COLO668 (cell line): ENCODE measurements at regions not wholly inside any gene's neighbourhood (a gene's known extent, or its start where the extent isn't known, plus 50 kb on each side); places are given as distances from the start of the nearest gene placed in this dataset.

Experiments
- DNase-seq: peaks from one replicate; lab custom pipeline; 2025; ENCODE audit not compliant: unreplicated experiment; lab: John Stamatoyannopoulos, UW

DNA sequence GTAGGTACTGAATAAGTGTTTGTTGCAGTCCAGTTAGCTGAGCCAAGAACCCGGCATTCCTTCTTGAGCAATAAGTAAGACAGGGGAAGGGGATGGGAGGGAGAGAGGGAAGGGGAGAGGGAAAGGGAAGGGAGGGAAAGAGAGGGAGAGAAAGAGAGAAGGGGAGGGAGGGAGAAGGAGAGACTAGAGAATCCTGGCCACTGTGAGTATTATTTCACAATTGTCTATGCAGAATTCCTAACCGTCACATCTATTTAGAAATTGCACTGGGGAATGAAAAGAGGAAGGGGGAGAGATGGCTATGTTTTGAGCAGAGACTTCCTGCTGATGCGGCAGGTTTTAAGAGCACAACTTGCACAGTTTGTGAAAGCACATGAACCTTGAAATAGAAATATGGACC, 251.4 kb upstream of the ZMIZ1 start:
- DNase-seq = no peak

DNA sequence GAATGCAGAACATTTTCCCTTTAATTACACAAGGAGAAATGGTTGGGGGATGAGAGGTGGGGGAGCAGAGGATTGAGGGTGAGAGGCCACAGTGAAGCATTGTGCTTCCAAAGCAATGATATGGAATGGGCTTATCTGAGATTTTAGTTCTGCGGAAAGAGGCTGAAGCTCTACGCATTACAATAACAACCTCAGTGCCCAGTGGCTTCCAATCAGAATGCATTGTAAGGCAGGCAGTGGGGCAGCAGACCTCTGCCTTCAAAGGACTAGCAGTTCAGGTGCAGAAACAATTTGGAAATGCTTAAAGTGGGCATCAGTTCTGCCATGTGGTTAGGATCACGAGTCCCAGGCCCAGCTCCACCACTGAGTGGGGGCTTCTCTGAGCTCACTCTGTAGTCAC, 251.0 kb upstream of the ZMIZ1 start:
- no peak for DNase-seq

DNA sequence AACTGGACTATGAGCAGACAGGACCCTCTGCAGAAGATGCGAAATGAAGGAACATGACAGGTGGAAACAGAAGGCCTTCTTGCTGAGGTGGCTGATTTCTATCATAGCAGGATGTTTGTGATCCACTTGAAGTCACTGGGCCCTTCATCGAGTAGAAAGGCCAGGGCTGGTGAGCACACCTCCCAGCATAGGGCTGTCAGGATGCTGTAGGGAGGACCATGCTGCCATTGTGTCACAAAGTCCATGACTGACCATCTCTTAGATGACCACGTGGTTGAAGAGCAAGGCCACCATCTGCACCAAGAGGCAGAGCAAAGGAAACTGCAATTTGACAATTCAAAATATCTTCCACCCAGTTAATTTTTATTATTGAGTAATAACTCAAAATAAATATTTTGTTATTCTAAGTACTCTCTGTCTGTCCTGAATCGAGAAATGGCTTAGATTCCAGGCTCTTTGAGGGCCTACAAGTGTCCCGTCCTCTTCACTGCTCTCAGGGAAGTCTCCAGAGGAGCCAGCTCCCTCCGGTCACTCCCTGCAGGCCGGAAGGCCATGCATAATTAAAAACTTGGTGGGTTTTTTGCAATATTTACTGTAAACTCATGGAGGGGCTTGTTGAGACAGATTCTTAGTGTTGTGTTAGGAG, 249.3 kb upstream of the ZMIZ1 start:
- DNase-seq = no peak

DNA sequence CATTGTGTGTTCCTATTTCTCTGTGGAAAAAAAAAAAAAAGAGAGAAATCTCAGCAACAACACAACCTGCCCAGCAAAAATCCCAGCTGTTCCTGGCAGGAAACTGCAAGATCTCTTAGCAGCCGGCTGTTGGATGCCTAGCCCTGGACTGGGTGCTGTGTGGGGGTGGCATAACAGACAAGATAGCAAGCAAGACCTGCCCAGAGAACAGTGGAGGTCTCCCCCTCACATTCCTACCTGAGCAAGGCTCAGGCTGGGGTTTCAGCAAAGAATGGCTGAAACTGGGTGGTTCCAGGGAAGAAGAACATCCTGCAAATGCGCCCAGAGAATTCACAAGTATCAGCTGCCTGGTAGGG, 248.8 kb upstream of the ZMIZ1 start:
- DNase-seq = no peak

DNA sequence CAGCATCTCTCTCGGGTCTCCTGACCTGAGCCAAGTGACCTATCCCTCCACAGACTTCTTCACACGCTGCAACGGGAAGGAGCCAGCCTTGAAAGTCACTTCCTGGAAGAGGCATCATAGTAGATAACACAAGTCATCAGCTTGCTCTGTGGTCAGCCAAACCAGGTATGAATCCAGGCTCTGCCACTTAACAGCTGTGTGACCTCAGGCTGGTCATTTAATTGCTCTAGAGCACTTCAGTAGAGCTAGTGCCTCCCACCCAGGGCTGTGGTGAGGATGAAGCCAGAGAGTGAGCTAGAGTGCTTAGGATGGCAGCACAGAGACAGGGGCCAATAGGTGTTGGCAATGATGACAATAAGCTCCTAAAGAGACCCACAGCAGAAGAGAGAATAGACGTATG, 247.7 kb upstream of the ZMIZ1 start:
- DNase-seq = no peak

DNA sequence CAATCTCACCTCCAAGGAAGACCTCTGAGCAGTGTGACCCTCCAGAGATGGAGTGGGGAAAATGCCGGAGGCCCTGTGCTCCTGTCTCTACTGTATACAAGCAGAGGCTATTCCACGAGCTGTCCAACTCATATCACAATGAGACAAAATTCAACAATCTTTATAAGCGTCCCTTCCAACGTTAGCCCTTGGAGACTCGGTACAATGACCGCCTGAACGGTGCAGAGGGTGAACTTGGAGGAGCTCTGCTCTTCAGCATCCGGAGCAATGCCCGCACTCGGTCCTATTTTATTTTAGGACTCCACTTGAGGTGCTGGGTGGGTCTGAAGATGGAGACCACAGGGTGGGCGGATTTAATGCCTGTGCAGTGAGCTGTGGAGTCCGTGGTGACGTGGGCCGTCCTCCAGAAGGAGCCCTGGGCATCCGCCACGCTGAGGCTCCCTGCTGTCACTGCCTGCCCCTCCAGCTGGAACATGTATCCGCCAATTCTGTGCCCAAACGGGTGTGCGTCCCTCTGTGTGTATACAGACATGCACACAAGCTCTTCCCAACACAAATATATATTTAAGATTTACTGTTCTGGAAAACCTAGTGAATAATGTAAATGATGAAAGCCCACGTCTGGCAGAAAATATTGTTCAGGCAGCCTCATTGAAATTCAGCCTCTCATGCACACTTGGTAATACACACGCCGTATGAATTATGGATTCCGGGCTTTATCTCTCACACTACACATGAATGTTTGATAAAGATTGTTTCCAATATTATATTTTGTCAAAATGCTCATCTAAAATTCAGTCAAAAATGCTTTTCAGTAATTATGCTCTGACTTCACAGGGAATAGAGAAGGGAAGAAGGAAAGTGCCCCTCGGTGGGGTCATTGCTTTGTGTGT, 239.9 kb upstream of the ZMIZ1 start:
- no peak for DNase-seq

DNA sequence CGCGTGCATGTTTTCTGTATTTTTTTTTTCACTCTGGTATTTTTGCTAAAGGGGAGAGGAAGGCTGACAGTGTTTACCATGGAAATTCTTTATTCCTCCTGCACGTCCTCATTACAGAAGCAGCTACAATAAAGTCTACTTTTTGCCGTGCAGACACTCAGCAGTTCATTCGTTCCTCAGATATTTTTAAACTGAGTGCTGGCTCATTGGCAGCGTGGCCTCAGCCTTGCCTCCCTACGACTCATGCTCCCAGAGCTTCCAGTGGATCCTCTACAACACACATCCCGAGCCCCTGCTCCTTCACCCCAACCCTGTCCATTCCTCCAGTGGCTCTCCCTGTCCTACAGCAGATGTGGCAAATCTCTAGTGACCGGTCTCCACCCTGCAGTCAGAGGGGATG, 239.2 kb upstream of the ZMIZ1 start:
- no peak for DNase-seq

DNA sequence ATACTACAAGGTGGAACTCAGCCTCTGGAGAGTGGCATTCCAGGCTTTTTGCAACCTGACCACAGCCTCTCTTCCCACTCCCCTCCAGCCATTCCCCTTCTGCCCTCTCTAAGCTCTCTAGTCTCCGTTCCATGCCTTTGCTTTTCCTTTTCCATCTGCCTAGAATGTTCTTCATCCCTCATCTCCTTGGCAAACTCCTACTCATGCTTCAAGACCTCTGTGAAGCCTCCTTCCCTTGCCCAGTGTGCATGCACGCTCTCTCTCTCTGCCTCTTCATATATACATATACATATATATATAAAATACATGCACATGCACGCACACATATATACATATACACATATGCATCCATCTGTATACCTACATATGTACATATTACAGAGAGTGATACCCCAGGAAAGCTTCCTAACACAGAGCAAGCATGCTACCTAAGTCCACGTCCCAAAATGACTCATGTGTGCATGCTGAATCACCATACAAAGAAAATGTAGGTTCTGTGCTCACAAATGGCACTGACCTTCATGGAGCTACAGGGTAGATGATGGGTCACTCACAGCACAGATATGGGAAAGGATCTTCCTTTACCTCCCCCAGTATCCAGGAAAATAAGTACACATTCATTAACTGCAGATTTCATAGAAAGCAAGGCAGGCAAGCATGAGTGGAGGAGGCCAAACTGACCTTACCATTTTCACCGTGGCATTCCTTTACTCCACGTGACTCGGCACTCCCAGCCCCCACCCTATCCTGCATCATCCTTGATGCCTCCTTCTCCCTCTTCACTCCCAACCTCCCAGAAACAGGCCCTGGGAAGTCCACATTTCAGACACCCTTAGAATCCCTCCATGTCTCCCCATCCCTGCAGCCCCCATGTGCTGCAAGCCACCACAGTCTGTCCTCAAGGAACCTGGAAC, 238.4 kb upstream of the ZMIZ1 start:
- DNase-seq = no peak

DNA sequence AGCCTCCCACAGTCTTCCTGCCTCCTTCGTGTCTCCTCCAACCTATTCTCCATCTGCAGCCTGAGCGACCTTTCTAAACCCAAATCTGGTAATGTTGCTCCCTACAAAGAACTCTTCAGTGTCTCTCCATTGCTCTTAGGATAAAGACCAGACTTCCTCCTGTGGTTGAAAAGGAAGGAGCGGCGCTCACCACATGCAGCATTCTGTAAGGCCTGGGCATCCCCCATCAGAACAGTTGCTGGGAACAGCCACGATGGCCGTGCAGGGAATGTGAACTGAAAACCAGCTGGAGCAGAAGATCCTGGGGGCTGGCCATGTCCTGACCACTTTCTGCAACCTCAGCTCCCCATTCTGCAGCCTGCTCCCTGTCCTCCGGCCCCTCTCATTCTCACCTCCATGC, 237.8 kb upstream of the ZMIZ1 start:
- DNase-seq = no peak

DNA sequence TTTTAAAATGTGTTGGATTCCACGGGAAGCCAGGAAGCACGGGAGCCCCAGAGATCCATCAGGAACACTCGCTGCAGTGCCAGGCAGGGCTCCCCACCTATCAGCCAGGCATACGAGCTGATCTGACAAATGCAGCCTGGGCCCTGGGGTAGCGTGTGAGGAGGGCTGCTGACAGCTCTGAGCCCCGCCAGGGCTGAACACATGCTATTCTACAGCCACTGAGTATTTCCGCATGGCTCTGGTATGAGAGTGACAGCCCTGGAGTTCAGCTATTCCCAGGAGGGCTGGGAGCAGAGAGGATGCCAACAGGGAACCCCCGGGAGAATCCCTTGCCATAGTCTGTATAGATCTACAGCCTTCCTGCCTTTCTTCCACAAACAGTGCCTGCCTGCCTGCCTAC, 237.3 kb upstream of the ZMIZ1 start:
- no peak for DNase-seq

DNA sequence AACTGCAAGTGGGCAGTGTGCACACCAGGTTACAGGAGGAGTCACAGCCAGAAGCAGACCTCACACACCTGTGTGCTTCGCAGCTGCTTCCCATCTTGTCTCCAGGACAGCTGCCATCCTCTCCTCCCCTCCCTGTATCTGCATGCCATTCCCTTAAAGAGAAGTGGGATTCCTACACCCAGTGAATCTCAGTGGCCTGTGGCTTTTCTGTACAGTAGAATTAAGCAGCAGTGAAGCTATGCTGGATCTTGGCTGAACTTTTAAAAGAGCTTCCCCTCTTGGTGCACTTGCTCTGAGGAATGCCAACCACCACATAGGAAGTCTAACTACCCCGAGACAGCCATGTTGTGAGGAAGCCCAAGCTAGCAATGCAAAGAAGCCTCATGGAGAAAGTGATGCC, 236.5 kb upstream of the ZMIZ1 start:
- no peak for DNase-seq

DNA sequence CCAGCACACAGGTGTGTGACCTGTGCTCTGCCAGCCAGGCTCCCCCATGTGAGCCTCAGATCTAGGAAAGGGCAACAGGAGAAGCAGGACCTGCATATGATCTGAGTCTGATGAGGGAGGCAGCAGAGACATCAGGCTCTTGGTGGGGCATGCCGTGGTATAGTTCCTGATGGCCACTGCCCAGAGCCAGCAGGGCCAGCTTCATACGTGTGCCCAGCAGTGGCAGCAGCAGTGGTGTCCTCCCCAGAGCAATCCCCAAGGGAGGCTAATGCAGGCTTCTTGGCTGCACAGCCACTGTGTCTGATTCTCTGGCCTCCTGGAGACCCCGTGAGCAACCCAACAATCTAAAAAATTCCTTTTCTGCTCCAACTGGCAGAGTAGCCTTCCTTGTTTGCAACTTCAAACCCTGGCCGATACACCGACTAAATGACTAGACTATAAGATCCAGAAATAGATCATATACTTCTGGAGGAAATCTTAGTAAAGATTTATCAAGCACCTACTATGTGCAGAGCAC, 230.6 kb upstream of the ZMIZ1 start:
- no peak for DNase-seq

DNA sequence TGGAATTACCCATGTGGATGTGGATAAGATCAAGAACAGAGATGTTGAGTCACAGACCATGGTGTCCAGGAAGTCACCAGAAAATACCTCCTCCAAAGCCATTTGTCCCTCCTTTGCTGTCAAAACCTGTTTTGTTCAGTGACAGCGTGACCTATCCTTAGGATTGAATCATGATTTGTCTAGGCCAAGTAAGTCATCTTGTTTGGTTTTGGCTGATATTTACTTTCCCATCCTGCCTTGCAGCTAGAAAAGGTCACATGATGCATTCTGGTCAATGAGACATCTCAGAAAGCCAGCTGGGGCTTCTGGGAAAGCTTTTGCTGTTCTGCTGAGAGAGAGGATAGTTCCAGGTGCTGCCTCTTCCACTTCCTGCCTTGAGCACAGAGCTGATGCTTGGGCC, 225.3 kb upstream of the ZMIZ1 start:
- no peak for DNase-seq

DNA sequence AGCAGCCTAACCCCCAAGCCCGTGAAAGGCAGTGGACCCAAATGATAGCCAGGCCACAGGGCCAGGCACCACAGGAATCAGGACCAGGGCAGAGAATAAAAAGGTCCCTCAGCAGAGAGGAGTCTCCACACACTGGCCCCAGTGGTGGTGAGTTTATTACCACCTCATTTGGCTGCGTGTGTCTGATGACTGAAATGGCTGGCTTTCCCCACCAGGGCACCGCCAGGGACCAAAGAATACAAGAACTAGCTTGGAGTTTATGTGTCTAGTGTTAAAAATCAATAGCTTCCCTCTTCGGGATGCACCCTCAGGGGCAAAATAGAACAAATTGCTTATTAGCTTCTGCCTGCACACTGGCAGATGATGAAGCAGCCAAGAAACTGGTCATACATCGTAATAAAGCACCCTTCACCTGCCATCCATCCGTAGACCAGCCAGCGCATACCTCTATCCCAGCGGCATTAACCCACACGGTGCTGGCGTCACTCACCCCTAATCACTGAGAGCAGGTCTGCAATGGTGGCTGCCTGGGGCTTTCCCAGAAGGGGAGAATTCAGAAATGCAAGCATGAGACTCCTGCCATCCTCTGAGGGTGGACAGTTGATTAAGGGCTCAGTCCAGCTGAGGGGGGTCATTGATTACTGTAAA, 223.7 kb upstream of the ZMIZ1 start:
- no peak for DNase-seq

DNA sequence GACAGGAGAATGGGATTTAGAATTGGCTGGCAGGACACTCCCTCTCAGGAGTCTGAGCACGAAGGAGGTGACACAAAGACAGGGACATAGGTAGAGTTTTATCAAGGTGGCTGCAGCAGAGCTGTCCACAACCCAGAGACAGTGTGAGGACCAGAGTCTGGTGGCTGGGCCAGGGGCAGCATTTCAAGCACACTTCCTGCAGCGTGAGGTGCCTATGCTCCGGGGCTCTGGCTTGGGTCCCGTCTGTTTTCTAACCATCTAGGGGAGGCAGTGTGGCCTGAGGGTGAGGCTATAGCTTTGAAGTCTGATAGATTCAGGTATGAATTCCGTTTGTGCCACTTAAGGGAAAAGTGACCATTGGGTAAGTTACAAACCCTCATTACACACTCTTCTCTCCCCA, 222.7 kb upstream of the ZMIZ1 start:
- no peak for DNase-seq

DNA sequence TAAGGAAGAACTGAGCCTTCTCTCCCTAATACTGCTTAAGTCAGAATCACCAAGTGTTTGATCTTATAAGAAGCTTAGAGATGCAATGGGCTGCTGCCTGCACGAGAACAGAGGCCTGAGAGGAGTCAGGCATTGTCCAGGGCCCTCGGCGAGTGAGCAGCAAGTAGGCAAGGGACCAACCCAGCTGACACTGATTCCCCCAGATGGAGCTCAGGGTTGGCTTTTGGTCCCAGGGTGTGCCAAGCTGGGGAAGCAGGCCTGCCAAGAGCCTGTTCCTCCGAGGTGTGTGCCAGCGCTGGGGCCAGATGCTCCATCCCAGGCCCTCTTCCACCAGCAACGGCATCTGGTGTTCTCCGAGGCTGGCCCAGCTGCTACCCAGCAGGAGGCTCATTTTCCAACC, 222.0 kb upstream of the ZMIZ1 start:
- DNase-seq = no peak

DNA sequence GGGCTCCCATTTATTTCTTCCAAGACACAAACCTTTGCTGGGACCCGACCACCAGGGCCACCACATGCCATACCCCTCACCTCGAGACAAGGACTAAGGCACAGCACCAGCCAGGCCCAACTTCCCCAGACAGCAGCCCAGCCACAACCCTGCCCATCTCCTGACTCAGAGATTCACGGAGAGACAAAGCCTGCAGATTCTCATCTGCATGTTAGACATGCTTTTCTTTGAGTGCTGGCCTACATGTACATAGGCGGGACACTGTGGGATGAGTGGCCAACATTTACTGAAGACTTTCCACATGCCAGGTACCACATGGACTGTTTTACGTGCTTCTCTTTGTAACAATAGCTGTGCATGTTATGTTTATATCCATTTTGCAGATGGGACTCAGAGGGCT, 221.3 kb upstream of the ZMIZ1 start:
- no peak for DNase-seq

DNA sequence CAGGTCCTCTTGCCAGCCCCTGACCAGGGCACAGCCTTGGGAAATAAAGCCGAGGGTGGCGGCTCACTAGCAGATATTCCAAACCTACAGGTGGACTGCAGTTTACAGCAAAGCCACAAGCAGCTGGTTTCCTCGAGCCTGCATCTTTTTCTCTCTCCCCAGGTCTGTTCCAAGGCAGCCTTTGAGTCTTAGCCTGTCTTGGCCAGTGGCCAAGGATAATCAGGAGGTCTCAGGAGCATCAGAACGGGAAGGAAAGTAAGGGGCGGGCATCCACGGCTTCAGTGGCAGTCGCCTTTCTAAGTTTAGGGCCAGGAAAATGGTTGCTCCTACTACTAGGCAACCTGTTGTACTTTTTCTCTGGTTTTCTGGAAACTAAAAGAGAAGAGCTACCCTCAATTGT, 219.7 kb upstream of the ZMIZ1 start:
- no peak for DNase-seq

DNA sequence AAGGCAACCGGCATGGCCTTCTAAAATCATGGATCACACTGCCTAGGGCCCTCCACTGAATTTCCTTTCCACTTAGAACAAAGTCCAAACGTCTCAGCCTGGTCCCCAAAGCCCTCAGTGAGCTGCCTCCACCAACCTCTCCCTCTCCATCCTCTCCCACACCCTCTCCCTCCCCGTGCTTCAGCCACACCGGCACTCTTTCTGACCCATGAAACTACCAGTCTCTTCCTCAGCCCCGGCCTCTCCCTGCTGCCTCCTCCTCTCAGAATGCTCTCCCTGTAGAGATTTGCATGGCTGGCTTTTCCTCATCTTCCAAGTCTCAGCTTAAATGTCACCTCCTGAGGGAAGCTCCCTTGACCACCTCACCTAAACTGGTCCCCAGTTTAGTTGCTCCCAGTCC, 219.0 kb upstream of the ZMIZ1 start:
- no peak for DNase-seq

DNA sequence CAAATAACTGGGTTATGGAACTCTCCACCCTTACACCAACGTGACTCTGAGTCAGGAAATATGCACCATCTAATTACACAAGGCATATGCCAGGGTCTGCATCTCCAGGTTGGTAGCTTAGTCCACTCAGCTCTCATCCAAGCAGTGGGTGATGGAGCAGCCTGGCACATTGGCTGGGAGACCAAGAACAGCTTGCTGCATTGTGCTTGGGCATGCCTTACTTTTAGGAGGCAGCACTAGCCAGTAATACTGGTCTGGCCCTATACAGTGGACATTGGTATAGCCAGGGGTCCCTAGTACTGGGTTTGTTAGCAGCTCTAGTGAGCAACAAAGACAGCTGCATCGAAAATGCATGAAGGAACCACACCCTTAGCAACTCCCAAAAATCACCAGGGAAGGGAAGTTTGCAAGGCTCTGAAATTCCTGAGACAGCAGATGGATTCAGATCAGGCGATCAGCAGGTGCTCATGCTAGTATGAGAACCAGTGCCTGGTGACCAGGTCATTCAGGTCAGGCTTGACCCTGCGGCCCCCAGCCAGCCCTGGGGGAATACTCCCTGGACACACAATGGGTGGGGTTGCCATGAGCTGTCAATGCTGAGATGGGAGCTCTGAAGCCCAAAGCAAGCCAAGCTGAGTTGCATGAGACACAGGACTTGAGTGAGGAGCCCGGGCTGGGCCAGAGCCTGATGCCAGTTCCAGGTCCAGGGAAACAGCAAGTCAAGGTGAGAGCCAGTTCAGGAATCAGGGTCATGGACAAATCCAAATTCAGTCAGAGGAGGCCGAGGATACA, 217.9 kb upstream of the ZMIZ1 start:
- DNase-seq = no peak
